Skeletal muscle cell (primary cell): ENCODE measurements at regions not wholly inside any gene's neighbourhood (a gene's known extent, or its start where the extent isn't known, plus 50 kb on each side); places are given as distances from the start of the nearest gene placed in this dataset.
"Not testable (repeated sequence)": the region's sequence is repeated elsewhere in the genome, so short reads cannot be mapped to it uniquely, and the experiment has no call there.

Experiments
- DNase-seq: peaks from one replicate; pipeline ENCODE4 v3.0.0-alpha.2; 2010; ENCODE audit warnings: low read depth
- H3K4me3 ChIP-seq: 2 replicates; pipeline ENCODE4 v1.5.1; 2011; ENCODE audit warnings: low read depth, mild to moderate bottlenecking, control low read depth, low read length, moderate library complexity

- DNase-seq, result no peak
- H3K4me3 ChIP-seq, result no peak overlapping the region
Observed at GRCh38 chrX:138849521-138849920, 138.0 kb upstream of the FGF13 start.

- DNase-seq, result no peak
- no peak overlapping the region for H3K4me3 ChIP-seq
Observed at GRCh38 chrX:138847930-138848329, 136.4 kb upstream of the FGF13 start.

GRCh38 chrX:138845786-138846185 is 134.3 kb upstream of the FGF13 start:
- H3K4me3 ChIP-seq, result no peak overlapping the region
- no peak for DNase-seq

GRCh38 chrX:138807400-138807799 is 95.9 kb upstream of the FGF13 start:
- not testable (repeated sequence) for DNase-seq, H3K4me3 ChIP-seq

GRCh38 chrX:138794246-138794645 is 82.7 kb upstream of the FGF13 start:
- no peak for DNase-seq
- H3K4me3 ChIP-seq, result no peak overlapping the region

- no peak for DNase-seq
- H3K4me3 ChIP-seq, result no peak overlapping the region
Observed at GRCh38 chrX:138791551-138791950, 80.0 kb upstream of the FGF13 start.

- DNase-seq, result no peak
- H3K4me3 ChIP-seq, result no peak overlapping the region
Observed at GRCh38 chrX:138788771-138789170, 77.3 kb upstream of the FGF13 start.

- not testable (repeated sequence) for DNase-seq, H3K4me3 ChIP-seq
Observed at GRCh38 chrX:138778576-138778909, 67.0 kb upstream of the FGF13 start.

GRCh38 chrX:138777908-138778575 is 66.5 kb upstream of the FGF13 start:
- not testable (repeated sequence) for DNase-seq

GRCh38 chrX:138777230-138777629 is 65.7 kb upstream of the FGF13 start:
- DNase-seq, result no peak
- H3K4me3 ChIP-seq, result no peak overlapping the region

More at GRCh38 chrX:138777908-138778575, 66.5 kb upstream of the FGF13 start:
- H3K4me3 ChIP-seq, result not testable (repeated sequence)

- no peak for DNase-seq
- H3K4me3 ChIP-seq, result no peak overlapping the region
Observed at GRCh38 chrX:138775517-138775916, 64.0 kb upstream of the FGF13 start.

GRCh38 chrX:138771047-138771446 is 59.5 kb upstream of the FGF13 start:
- no peak for DNase-seq
- H3K4me3 ChIP-seq, result no peak overlapping the region

GRCh38 chrX:138769918-138770317 is 58.4 kb upstream of the FGF13 start:
- H3K4me3 ChIP-seq, result no peak overlapping the region
- DNase-seq, result no peak

GRCh38 chrX:138765051-138765450 is 53.5 kb upstream of the FGF13 start:
- no peak for DNase-seq
- no peak overlapping the region for H3K4me3 ChIP-seq

GRCh38 chrX:138763761-138764160 is 52.2 kb upstream of the FGF13 start:
- DNase-seq, result no peak
- H3K4me3 ChIP-seq, result no peak overlapping the region

- H3K4me3 ChIP-seq, result no peak overlapping the region
- no peak for DNase-seq
Observed at GRCh38 chrX:138761380-138761779, 49.9 kb upstream of the FGF13 start.
